ENCODE measurements at regions not wholly inside any gene's neighbourhood (a gene's known extent, or its start where the extent isn't known, plus 50 kb on each side); places are given as distances from the start of the nearest gene placed in this dataset.
"Not testable (repeated sequence)": the region's sequence is repeated elsewhere in the genome, so short reads cannot be mapped to it uniquely, and the experiment has no call there.

DNA sequence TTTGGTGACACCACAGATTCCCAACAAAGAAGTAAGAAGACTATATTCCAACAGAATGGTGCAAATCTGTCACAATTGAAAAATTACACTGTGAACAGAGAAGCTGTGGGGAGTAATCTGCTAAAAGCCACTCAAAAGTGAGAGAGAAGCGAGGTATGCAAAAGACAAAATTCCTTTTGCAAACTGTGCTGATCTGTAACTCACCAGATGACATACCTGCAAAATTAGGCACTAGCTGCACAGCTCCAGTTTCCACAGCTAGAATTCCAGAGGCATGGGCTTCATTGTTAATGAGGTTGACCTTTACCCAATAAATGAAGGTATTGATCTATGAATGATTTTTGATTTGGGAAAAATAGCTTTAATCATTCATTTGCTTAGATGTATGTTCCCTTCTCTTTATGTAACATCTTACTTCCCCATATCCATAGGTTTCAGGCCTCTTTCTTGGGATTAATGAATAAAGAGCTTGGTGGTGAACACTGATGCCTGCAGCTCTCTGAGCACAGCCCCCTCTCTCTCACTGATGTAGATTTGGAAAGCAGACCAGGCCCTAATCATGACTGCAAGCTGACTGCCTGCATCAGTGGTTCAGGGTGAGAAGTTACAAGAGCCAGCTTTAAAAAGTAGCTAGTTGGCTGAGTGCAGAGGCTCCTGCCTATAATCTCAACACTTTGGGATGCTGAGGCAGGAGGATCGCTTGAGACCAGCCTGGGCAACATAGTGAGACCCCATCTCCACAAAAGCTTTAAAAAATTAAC lies 85.2 kb downstream of the LACC1 start (continued):
- TF ChIP-seq, protein P1, sequence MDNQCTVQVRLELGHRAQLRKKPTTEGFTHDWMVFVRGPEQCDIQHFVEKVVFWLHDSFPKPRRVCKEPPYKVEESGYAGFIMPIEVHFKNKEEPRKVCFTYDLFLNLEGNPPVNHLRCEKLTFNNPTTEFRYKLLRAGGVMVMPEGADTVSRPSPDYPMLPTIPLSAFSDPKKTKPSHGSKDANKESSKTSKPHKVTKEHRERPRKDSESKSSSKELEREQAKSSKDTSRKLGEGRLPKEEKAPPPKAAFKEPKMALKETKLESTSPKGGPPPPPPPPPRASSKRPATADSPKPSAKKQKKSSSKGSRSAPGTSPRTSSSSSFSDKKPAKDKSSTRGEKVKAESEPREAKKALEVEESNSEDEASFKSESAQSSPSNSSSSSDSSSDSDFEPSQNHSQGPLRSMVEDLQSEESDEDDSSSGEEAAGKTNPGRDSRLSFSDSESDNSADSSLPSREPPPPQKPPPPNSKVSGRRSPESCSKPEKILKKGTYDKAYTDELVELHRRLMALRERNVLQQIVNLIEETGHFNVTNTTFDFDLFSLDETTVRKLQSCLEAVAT (IDR thresholded peaks at IDR 0.05) = no peak

DNA sequence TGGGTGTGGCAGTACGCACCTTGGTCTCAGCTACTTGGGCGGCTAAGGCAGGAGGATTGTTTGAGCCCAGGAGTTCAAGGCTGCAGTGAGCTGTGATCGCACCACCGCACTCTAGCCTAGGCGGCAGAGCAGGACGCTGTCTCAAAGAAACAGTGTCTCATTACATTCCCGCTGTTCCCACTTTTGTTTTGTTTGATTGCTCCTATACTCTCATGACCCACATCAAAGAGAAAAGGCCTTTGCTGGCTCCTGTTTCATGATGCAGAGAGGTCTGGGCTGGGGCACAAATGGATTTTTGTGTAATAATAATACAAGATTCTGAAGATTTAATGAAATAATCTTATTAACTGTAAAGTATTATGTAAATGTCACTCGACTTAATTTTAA lies 85.7 kb downstream of the LACC1 start:
- no TSS peak for BruUV-seq (replicated peaks)
- DNase-seq (ENCODE audit: low read depth, low spot score) (no peak), FAIRE-seq (no peak), ATAC-seq (no peak)
- H4K20me1 ChIP-seq (ENCODE audit: control insufficient read depth, insufficient read depth) = no peaks in the 10 kb centered on the region
- no peak overlapping the region for H3K4me2 ChIP-seq (ENCODE audit: control insufficient read depth, insufficient read depth)
- H2AFZ ChIP-seq (ENCODE audit: control insufficient read depth, low read depth, low read length) = no peak overlapping the region
- H3K4me3 ChIP-seq = no peak overlapping the region
- POLR2A ChIA-PET = no interaction called here
- H3K27ac ChIP-seq (ENCODE audit: control insufficient read depth, insufficient read depth) = no peak overlapping the region
- intact Hi-C loops (cut with micrococcal nuclease; ENCODE audit: unreplicated experiment) (no loop called here), in situ Hi-C loops (cut with MboI) (no loop called here)
- H3K36me3 ChIP-seq (ENCODE audit: control insufficient read depth in 2 of 2, insufficient read depth in 2 of 2, low read length in 1 of 2) = no peaks in the 10 kb centered on the region
- SMC1A ChIA-PET (ENCODE audit: uncharacterized antibody, unreplicated experiment) = interaction anchor here (0.7 to 1.3 kb wide), 3 partner anchors 10 to 111 kb away, joined by 3 to 4 read pairs (median 4); no protein-coding TSS in a partner anchor
- CTCF ChIA-PET = interaction anchor here (0.6 kb wide), 1 partner anchor 96 kb away, joined by 3 read pairs; no protein-coding TSS in a partner anchor
- no peaks in the 10 kb centered on the region for H3K79me2 ChIP-seq (ENCODE audit: control insufficient read depth, insufficient read depth, low read length)
- no peaks in the 10 kb centered on the region for H3K9me3 ChIP-seq (replicated peaks; ENCODE audit: control insufficient read depth, insufficient read depth, low read length)
- TF ChIP-seq TCF7 (IDR thresholded peaks at IDR 0.05; ENCODE audit: borderline replicate concordance) = no peak
- TF ChIP-seq, protein P2, sequence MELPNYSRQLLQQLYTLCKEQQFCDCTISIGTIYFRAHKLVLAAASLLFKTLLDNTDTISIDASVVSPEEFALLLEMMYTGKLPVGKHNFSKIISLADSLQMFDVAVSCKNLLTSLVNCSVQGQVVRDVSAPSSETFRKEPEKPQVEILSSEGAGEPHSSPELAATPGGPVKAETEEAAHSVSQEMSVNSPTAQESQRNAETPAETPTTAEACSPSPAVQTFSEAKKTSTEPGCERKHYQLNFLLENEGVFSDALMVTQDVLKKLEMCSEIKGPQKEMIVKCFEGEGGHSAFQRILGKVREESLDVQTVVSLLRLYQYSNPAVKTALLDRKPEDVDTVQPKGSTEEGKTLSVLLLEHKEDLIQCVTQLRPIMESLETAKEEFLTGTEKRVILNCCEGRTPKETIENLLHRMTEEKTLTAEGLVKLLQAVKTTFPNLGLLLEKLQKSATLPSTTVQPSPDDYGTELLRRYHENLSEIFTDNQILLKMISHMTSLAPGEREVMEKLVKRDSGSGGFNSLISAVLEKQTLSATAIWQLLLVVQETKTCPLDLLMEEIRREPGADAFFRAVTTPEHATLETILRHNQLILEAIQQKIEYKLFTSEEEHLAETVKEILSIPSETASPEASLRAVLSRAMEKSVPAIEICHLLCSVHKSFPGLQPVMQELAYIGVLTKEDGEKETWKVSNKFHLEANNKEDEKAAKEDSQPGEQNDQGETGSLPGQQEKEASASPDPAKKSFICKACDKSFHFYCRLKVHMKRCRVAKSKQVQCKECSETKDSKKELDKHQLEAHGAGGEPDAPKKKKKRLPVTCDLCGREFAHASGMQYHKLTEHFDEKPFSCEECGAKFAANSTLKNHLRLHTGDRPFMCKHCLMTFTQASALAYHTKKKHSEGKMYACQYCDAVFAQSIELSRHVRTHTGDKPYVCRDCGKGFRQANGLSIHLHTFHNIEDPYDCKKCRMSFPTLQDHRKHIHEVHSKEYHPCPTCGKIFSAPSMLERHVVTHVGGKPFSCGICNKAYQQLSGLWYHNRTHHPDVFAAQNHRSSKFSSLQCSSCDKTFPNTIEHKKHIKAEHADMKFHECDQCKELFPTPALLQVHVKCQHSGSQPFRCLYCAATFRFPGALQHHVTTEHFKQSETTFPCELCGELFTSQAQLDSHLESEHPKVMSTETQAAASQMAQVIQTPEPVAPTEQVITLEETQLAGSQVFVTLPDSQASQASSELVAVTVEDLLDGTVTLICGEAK (IDR thresholded peaks at IDR 0.05; ENCODE audit: borderline replicate concordance) = no peak
- TF ChIP-seq SMARCA5 (IDR thresholded peaks at IDR 0.05) = no peak
- no peak for TF ChIP-seq TAF1 (IDR thresholded peaks at IDR 0.05; ENCODE audit: borderline replicate concordance, low read depth, low read length)
- no peak for TF ChIP-seq POLR2AphosphoS2 (IDR thresholded peaks at IDR 0.05; ENCODE audit: low read depth, low read length)
- no peak for TF ChIP-seq SIN3A (IDR thresholded peaks at IDR 0.05; ENCODE audit: low read depth, low read length)
- no peaks in the 10 kb centered on the region for H3K27me3 ChIP-seq (replicated peaks in 1 of 2; ENCODE audit: control insufficient read depth in 2 of 2, insufficient read depth in 2 of 2, low read length in 1 of 2)
- RAD21 ChIA-PET (ENCODE audit: unreplicated experiment) = interaction anchor here (0.6 kb wide), 1 partner anchor 11 kb away, joined by 4 read pairs; no protein-coding TSS in a partner anchor
- no peak overlapping the region for H3K9ac ChIP-seq (ENCODE audit: control insufficient read depth, insufficient read depth, low read length)
- no peaks in the 10 kb centered on the region for H3K4me1 ChIP-seq (ENCODE audit: control insufficient read depth, insufficient read depth, low read length)
- 77% methylated on average over 8 of the region's 8 CpGs for WGBS (ENCODE audit: insufficient coverage, insufficient replicate concordance, low lambda C conversion rate, missing lambda C conversion rate)

DNA sequence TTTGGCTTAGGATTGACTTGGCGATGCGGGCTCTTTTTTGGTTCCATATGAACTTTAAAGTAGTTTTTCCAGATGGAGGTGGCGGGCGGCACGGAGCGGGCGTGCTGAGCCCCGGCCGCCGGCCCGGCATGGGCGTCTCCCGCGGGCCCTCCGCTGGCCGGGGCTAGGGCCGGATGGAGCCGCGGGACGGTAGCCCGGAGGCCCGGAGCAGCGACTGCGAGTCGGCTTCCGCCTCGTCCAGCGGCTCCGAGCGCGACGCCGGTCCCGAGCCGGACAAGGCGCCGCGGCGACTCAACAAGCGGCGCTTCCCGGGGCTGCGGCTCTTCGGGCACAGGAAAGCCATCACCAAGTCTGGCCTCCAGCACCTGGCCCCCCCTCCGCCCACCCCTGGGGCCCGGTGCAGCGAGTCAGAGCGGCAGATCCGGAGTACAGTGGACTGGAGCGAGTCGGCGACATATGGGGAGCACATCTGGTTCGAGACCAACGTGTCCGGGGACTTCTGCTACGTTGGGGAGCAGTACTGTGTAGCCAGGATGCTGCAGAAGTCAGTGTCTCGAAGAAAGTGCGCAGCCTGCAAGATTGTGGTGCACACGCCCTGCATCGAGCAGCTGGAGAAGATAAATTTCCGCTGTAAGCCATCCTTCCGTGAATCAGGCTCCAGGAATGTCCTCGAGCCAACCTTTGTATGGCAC lies 88.7 kb downstream of the LACC1 start:
- H3K27me3 ChIP-seq (replicated peaks in 1 of 2; ENCODE audit: control insufficient read depth in 2 of 2, insufficient read depth in 2 of 2, low read length in 1 of 2); in situ Hi-C loops (cut with MboI); H3K4me1 ChIP-seq (ENCODE audit: control insufficient read depth, insufficient read depth, low read length); SMC1A ChIA-PET (ENCODE audit: uncharacterized antibody, unreplicated experiment); H3K9ac ChIP-seq (ENCODE audit: control insufficient read depth, insufficient read depth, low read length); H3K9me3 ChIP-seq (replicated peaks; ENCODE audit: control insufficient read depth, insufficient read depth, low read length); H4K20me1 ChIP-seq (ENCODE audit: control insufficient read depth, insufficient read depth); H3K79me2 ChIP-seq (ENCODE audit: control insufficient read depth, insufficient read depth, low read length); RAD21 ChIA-PET (ENCODE audit: unreplicated experiment); H3K4me3 ChIP-seq; H3K4me2 ChIP-seq (ENCODE audit: control insufficient read depth, insufficient read depth); POLR2A ChIA-PET; BruUV-seq (replicated peaks); CTCF ChIA-PET; DNase-seq (ENCODE audit: low read depth, low spot score); H3K36me3 ChIP-seq (ENCODE audit: control insufficient read depth in 2 of 2, insufficient read depth in 2 of 2, low read length in 1 of 2); ATAC-seq; H2AFZ ChIP-seq (ENCODE audit: control insufficient read depth, low read depth, low read length); H3K27ac ChIP-seq (ENCODE audit: control insufficient read depth, insufficient read depth); FAIRE-seq; intact Hi-C loops (cut with micrococcal nuclease; ENCODE audit: unreplicated experiment): not testable (repeated sequence)
- 64% methylated on average over 30 of the region's 63 CpGs for WGBS (ENCODE audit: insufficient coverage, insufficient replicate concordance, low lambda C conversion rate, missing lambda C conversion rate)

Measured in GM12878 (cell line).